HL-60 (cell line): ENCODE measurements at regions not wholly inside any gene's neighbourhood (a gene's known extent, or its start where the extent isn't known, plus 50 kb on each side); places are given as distances from the start of the nearest gene placed in this dataset.

Experiments
- DNase-seq, 2 experiments: peaks; one replicate each; pipeline ENCODE4 v3.0.0-alpha.2; 2010 to 2020; ENCODE audit warnings: low read depth in 1 of 2, low spot score in 1 of 2
- H3K27ac ChIP-seq: fragments of 250-450 bp; sonication (Bioruptor Pico); replicated peaks from 2 replicates; pipeline ENCODE4 v1.5.1; 2020; ENCODE audit warnings: mild to moderate bottlenecking, moderate library complexity
- H3K27me3 ChIP-seq: fragments of 250-450 bp; sonication (Bioruptor Pico); 2 replicates; pipeline ENCODE4 v1.5.1; 2021; ENCODE audit warnings: mild to moderate bottlenecking, moderate library complexity; ENCODE audit not compliant: insufficient read depth, poor library complexity, severe bottlenecking
- H3K4me3 ChIP-seq: replicated peaks from 2 replicates; pipeline ENCODE4 v1.5.1; 2011; ENCODE audit warnings: mild to moderate bottlenecking, control low read depth, low read length; ENCODE audit not compliant: insufficient read depth
- CTCF ChIP-seq: IDR thresholded peaks from one replicate; pipeline ENCODE4 v1.5.1; 2011; ENCODE audit warnings: low read length, control low read depth, inconsistent platforms; ENCODE audit not compliant: insufficient read depth
- GABPA ChIP-seq: IDR thresholded peaks from 2 replicates; pipeline ENCODE4 v1.6.1; 2012; ENCODE audit warnings: low read depth
- POLR2AphosphoS5 ChIP-seq: IDR thresholded peaks from 2 replicates; pipeline ENCODE4 v1.6.1; 2012; ENCODE audit warnings: low read depth
- REST ChIP-seq: IDR thresholded peaks from 2 replicates; pipeline ENCODE4 v1.6.1; 2012; ENCODE audit warnings: low read depth; ENCODE audit not compliant: insufficient replicate concordance
- SPI1 ChIP-seq: IDR thresholded peaks from 2 replicates; pipeline ENCODE4 v1.6.1; 2012; ENCODE audit warnings: low read depth, mild to moderate bottlenecking, borderline replicate concordance

GRCh38 chr13:73739394-73739793 lies 394.8 kb downstream of the KLF12 start:
- H3K27me3 ChIP-seq = no peaks in the 10 kb centered on the region
- TF ChIP-seq GABPA (no peak), REST (no peak)
- no peak overlapping the region for H3K4me3 ChIP-seq
- no peak for DNase-seq
- no peak overlapping the region for H3K27ac ChIP-seq

GRCh38 chr13:73738626-73739025 lies 395.6 kb downstream of the KLF12 start:
- DNase-seq = no peak
- H3K27me3 ChIP-seq = no peaks in the 10 kb centered on the region
- H3K4me3 ChIP-seq = no peak overlapping the region
- H3K27ac ChIP-seq = no peak overlapping the region
- no peak for TF ChIP-seq CTCF
- no peak for TF ChIP-seq SPI1
- TF ChIP-seq REST = no peak
- no peak for TF ChIP-seq GABPA
- TF ChIP-seq POLR2AphosphoS5 = no peak

DNA sequence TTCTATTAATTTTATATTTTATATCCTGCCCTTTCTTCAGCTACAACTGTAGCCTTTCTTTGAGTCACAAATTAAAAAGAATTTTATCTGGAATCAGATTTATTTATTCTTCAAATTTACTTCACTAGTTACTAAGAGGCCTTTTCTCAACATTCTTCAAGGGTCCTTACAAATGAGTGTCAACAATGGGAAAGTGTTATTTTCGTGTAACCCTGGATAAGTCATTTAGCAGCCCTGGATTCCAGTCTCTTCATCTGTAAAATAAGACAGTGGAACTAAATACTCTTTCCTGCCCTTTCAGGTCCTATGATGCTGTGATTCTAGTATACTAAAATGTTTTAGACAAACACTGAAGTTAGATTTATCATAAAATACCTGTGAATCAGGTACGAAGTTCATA lies 397.0 kb downstream of the KLF12 start:
- Histone ChIP-seq H3K27ac (no peak overlapping the region), H3K4me3 (no peak overlapping the region), H3K27me3 (peaks cover 5% of the 10 kb centered on the region)
- TF ChIP-seq SPI1 (no peak), POLR2AphosphoS5 (no peak), REST (no peak), CTCF (no peak), GABPA (no peak)
- DNase-seq = no peak

DNA sequence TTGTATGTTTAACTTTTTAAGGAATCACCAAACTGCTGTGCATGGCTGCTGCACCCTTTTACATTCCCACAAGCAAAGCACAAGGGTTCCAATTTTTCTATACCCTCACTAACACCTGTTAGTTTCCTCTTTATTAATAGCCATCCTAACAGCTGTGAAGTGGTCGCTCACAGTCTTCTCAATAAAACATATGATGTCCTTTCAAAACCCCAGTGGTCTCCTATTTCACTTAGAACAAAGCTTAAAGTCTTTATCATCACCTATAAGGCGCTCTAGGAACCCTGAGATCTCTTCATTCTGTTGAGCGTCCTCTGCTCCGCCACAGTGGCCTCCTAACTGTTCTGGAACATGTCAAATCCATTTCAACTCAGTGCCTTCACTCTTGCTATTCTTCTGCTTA lies 400.5 kb downstream of the KLF12 start:
- DNase-seq = no peak
- Histone ChIP-seq H3K27ac (no peak overlapping the region), H3K27me3 (peaks cover 5% of the 10 kb centered on the region), H3K4me3 (no peak overlapping the region)
- no peak for TF ChIP-seq SPI1
- no peak for TF ChIP-seq POLR2AphosphoS5
- no peak for TF ChIP-seq CTCF
- TF ChIP-seq REST = no peak
- TF ChIP-seq GABPA = no peak
